GM06990 (cell line): ENCODE measurements at regions not wholly inside any gene's neighbourhood (a gene's known extent, or its start where the extent isn't known, plus 50 kb on each side); places are given as distances from the start of the nearest gene placed in this dataset.
"Not testable (repeated sequence)": the region's sequence is repeated elsewhere in the genome, so short reads cannot be mapped to it uniquely, and the experiment has no call there.

Source experiments
- DNase-seq: peaks from one replicate; pipeline ENCODE4 v3.0.0-alpha.2; 2011; ENCODE audit not compliant: insufficient read length; ENCODE audit errors: extremely low read depth
- H3K27me3 ChIP-seq: replicated peaks from 2 replicates; pipeline ENCODE4 v1.6.0; 2011; ENCODE audit warnings: low read length; ENCODE audit not compliant: control insufficient read depth, insufficient read depth
- H3K36me3 ChIP-seq: 2 replicates; pipeline ENCODE4 v1.5.1; 2011; ENCODE audit warnings: low read length; ENCODE audit not compliant: control insufficient read depth, insufficient read depth
- H3K4me3 ChIP-seq: replicated peaks from 2 replicates; pipeline ENCODE4 v1.5.1; 2011; ENCODE audit warnings: low read depth, mild to moderate bottlenecking, control low read depth, low read length
- CTCF ChIP-seq: IDR thresholded peaks from 2 replicates; pipeline ENCODE4 v1.5.1; 2011; ENCODE audit warnings: low read length, control low read depth, mild to moderate bottlenecking, inconsistent platforms; ENCODE audit not compliant: insufficient read depth, poor library complexity, severe bottlenecking

- TF ChIP-seq CTCF = no peak
- H3K4me3 ChIP-seq = no peak overlapping the region
- no peaks in the 10 kb centered on the region for H3K27me3 ChIP-seq
- no peaks in the 10 kb centered on the region for H3K36me3 ChIP-seq
- DNase-seq = no peak
These were observed 170.0 kb downstream of the FCRL5 start for GRCh38 chr1:157382351-157382750.

DNA sequence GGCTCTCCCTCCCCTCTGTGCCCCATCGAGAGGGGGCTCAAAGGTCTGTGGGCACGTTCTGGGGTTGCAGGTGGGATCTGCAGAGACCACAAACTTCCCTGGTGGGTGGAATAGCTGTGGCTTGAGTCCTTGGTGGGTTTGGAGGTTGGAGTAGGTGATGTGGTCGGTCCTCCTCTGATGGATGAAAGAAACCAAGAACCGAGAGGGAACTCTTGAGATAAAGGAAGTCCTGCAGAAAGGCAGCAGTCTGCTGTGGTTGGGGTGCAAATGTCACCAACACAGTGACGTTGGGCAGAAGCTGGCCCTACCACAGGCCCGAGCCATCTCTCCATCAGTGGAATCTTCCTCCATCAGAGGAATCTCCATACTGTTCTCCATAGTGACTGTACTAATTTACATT is 171.8 kb downstream of the FCRL5 start:
- H3K36me3 ChIP-seq = no peaks in the 10 kb centered on the region
- no peak overlapping the region for H3K4me3 ChIP-seq
- DNase-seq = no peak
- H3K27me3 ChIP-seq = no peaks in the 10 kb centered on the region
- TF ChIP-seq CTCF = no peak

- H3K4me3 ChIP-seq, DNase-seq, H3K36me3 ChIP-seq, H3K27me3 ChIP-seq: not testable (repeated sequence)
- TF ChIP-seq CTCF = peak; percentile 73
These were observed 175.0 kb downstream of the FCRL5 start for GRCh38 chr1:157377280-157377713.

- Histone ChIP-seq H3K4me3 (no peak overlapping the region), H3K36me3 (no peaks in the 10 kb centered on the region), H3K27me3 (no peaks in the 10 kb centered on the region; the same call in 1 of the 2 replicates)
- no peak for TF ChIP-seq CTCF
- no peak for DNase-seq
These were observed 175.6 kb downstream of the FCRL5 start for GRCh38 chr1:157376681-157377080.

DNA sequence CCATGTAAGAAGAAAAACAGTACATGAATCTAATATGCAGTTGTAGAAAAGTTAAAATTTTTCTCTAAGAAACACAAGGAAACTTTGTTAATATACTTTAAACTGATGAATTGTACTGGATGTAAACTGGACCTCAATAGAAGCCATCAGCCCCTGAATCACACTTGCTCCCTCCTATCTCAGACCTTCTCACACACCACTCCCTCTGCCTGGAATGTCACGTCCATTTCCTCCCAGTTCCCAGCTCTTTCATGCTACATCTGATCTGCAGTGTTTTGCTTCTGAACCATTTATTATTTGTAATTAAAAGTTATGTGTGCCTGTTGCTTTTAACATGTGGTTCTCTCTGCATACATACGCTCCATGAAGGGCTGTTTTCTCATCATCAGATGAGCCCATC is 180.0 kb downstream of the FCRL5 start:
- DNase-seq, H3K27me3 ChIP-seq, H3K36me3 ChIP-seq, H3K4me3 ChIP-seq: not testable (repeated sequence)

GRCh38 chr1:157371826-157372225 is 180.5 kb downstream of the FCRL5 start:
- Histone ChIP-seq H3K4me3 (no peak overlapping the region), H3K36me3 (no peaks in the 10 kb centered on the region), H3K27me3 (no peaks in the 10 kb centered on the region; the same call in 1 of the 2 replicates)
- no peak for DNase-seq
- no peak for TF ChIP-seq CTCF
